Ovary (tissue), 7 donors: ENCODE measurements at regions not wholly inside any gene's neighbourhood (a gene's known extent, or its start where the extent isn't known, plus 50 kb on each side); places are given as distances from the start of the nearest gene placed in this dataset.
"Not testable (repeated sequence)": the region's sequence is repeated elsewhere in the genome, so short reads cannot be mapped to it uniquely, and the experiment has no call there.

Experiments
- DNase-seq, 5 donors: peaks; one replicate each; pipeline ENCODE4 v3.0.0-alpha.2; 2019 to 2020
- H3K27ac ChIP-seq, 2 donors: fragments of 200-600 bp; one replicate each; pipeline versions ENCODE4 v1.5.1 to v1.8.0; 2019 to 2022
- H3K27me3 ChIP-seq: fragments of 200-600 bp; one replicate; pipeline ENCODE4 v1.8.0; 2022
- H3K36me3 ChIP-seq: fragments of 200-600 bp; sonication (generic); one replicate; pipeline ENCODE4 v1.5.1; 2019
- H3K4me1 ChIP-seq: one replicate; pipeline ENCODE4 v1.8.1; 2013; ENCODE audit warnings: mild to moderate bottlenecking, moderate library complexity; ENCODE audit not compliant: insufficient read depth
- H3K4me3 ChIP-seq: fragments of 200-600 bp; sonication (generic); one replicate; pipeline ENCODE4 v1.5.1; 2017
- H3K9me3 ChIP-seq, 2 donors: fragments of 200-600 bp in 1 of 2; sonication (generic) in 1 of 2; one replicate each; pipeline versions ENCODE4 v1.5.1 to v1.8.1; 2013 to 2019; ENCODE audit warnings: mild to moderate bottlenecking in 1 of 2, moderate library complexity in 1 of 2
- CTCF ChIP-seq, 3 donors: fragments of 450-650 bp in 2 of 3; fragments of 200-600 bp in 1 of 3; IDR thresholded peaks; one replicate each; pipeline versions ENCODE4 v1.5.1 to v1.8.0; 2016 to 2022; ENCODE audit warnings: antibody characterized with exemption in 3 of 3, mild to moderate bottlenecking in 1 of 3
- EP300 ChIP-seq: sonication (generic); formaldehyde crosslinking; IDR thresholded peaks from one replicate; pipeline ENCODE4 v1.6.1; 2017; ENCODE audit warnings: antibody characterized with exemption
- POLR2A ChIP-seq: fragments of 450-650 bp; IDR thresholded peaks from one replicate; pipeline ENCODE4 v1.6.1; 2017; ENCODE audit warnings: antibody characterized with exemption, mild to moderate bottlenecking, moderate library complexity
- WGBS, 3 donors: extraction: QIAGEN DNeasy Blood & Tissue Kit in 1 of 3; methylation state at CpG; one replicate each; pipeline versions ENCODE4 v1.1.5 to v1.1.7; 2013 to 2017; 5-methylcytosine and 5-hydroxymethylcytosine counted together
- intact Hi-C, 4 donors: fragments of 100-400 bp; cut with DNase I; formaldehyde crosslinking; loops; one replicate each; pipeline versions ENCODE4 v1.11.0 to v1.15.1; 2022 to 2023
- donor health status: DM: no; HTN: no; CAD: no; lungs with moderate emphysema.
- donor health status: DM: no; HTN: no; CAD: no.
- donor health status: Bipolar disorder and iron deficiency.
- donor health status: DM: no; HTN: no; CAD: no.
- donor health status: DM: yes; HTN: yes; CAD: no.

GRCh38 chr10:84719687-84720086, 391.3 kb downstream of the CCSER2 start:
- intact Hi-C loops, result no loop called here

GRCh38 chr10:84727398-84727797, 399.0 kb downstream of the CCSER2 start:
- no peaks in the 10 kb centered on the region for H3K4me1 ChIP-seq
- intact Hi-C loops, result no loop called here
- DNase-seq, result no peak
- TF ChIP-seq CTCF (IDR thresholded peaks at IDR 0.05) (no peak), EP300 (no peak), POLR2A (no peak)
- no peak overlapping the region for H3K4me3 ChIP-seq
- no peaks in the 10 kb centered on the region for H3K36me3 ChIP-seq
- no peaks in the 10 kb centered on the region for H3K9me3 ChIP-seq
- no peaks in the 10 kb centered on the region for H3K27me3 ChIP-seq
- no peak overlapping the region for H3K27ac ChIP-seq
- 83 to 88% (median 85%) methylated on average over 5 of the region's 5 CpGs for WGBS, 3 donors

More at GRCh38 chr10:84719687-84720086, 391.3 kb downstream of the CCSER2 start:
- no peak for TF ChIP-seq EP300
- TF ChIP-seq POLR2A, result no peak
- TF ChIP-seq CTCF (IDR thresholded peaks at IDR 0.05), result no peak
- WGBS, 3 donors, result 75 to 82% (median 80%) methylated on average over 1 of the region's 1 CpG
- H3K4me3 ChIP-seq, result no peak overlapping the region
- no peak for DNase-seq
- no peaks in the 10 kb centered on the region for H3K4me1 ChIP-seq
- no peaks in the 10 kb centered on the region for H3K27me3 ChIP-seq
- H3K27ac ChIP-seq, result no peak overlapping the region
- no peaks in the 10 kb centered on the region for H3K36me3 ChIP-seq
- no peaks in the 10 kb centered on the region for H3K9me3 ChIP-seq

- H3K36me3 ChIP-seq, H3K27me3 ChIP-seq, DNase-seq, intact Hi-C loops, H3K4me1 ChIP-seq, H3K4me3 ChIP-seq, H3K27ac ChIP-seq, H3K9me3 ChIP-seq: not testable (repeated sequence)
- 63 to 77% (median 72%) methylated on average over 9 of the region's 9 CpGs for WGBS, 3 donors
Observed at GRCh38 chr10:84739126-84739525, 410.7 kb downstream of the CCSER2 start.

- WGBS, 3 donors, result 40 to 91% (median 85%) methylated on average over 1 of the region's 1 CpG
- intact Hi-C loops, result no loop called here
- Histone ChIP-seq H3K36me3 (no peaks in the 10 kb centered on the region), H3K27ac (no peak overlapping the region), H3K27me3 (no peaks in the 10 kb centered on the region), H3K4me1 (no peaks in the 10 kb centered on the region), H3K4me3 (no peak overlapping the region), H3K9me3 (no peaks in the 10 kb centered on the region)
- TF ChIP-seq CTCF (IDR thresholded peaks at IDR 0.05) (no peak), EP300 (no peak), POLR2A (no peak)
- DNase-seq, result no peak
Observed at GRCh38 chr10:84739641-84740040, 411.3 kb downstream of the CCSER2 start.

- no peak for DNase-seq
- no peak overlapping the region for H3K4me3 ChIP-seq
- H3K27ac ChIP-seq, result no peak overlapping the region
- H3K4me1 ChIP-seq, result no peaks in the 10 kb centered on the region
- no peaks in the 10 kb centered on the region for H3K27me3 ChIP-seq
- no peaks in the 10 kb centered on the region for H3K36me3 ChIP-seq
- no peaks in the 10 kb centered on the region for H3K9me3 ChIP-seq
- intact Hi-C loops, result no loop called here
- TF ChIP-seq CTCF (IDR thresholded peaks at IDR 0.05) (no peak), POLR2A (no peak), EP300 (no peak)
Observed at GRCh38 chr10:84743483-84743882, 415.1 kb downstream of the CCSER2 start.
